ENCODE measurements at regions not wholly inside any gene's neighbourhood (a gene's known extent, or its start where the extent isn't known, plus 50 kb on each side); places are given as distances from the start of the nearest gene placed in this dataset.
"Not testable (repeated sequence)": the region's sequence is repeated elsewhere in the genome, so short reads cannot be mapped to it uniquely, and the experiment has no call there.

DNA sequence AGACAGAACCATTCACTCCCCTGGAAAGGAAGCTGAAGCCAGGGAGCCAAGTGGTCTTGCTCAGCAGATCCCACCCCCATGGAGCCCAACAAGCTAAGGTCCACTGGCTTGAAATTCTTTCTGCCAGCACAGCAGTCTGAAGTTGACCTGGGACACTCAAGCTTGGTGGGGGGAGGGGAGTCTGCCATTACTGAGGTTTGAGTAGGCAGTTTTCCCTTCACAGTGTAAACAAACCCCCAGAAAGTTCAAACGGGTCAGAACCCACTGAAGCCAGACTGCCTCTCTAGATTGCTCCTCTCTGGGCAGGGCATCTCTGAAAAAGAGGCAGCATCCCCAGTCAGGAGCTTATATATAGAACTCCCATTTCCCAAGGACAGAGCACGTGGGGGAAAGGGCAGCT, 72.8 kb upstream of the NECTIN3 start:
- ATAC-seq; H3K4me2 ChIP-seq (ENCODE audit: insufficient read depth, low read length); H4K20me1 ChIP-seq (replicated peaks; ENCODE audit: control insufficient read depth, insufficient read depth, low read length); H3K9me1 ChIP-seq (ENCODE audit: control insufficient read depth, insufficient read depth, low read length); H3K9me3 ChIP-seq (replicated peaks; ENCODE audit: control insufficient read depth, insufficient read depth, low read depth, low read length); intact Hi-C loops (cut with micrococcal nuclease); BruUV-seq (replicated peaks); in situ Hi-C loops (cut with MboI); FAIRE-seq; CTCF ChIA-PET (ENCODE audit: low intra/inter-chr PET ratio); H3K4me1 ChIP-seq (replicated peaks in 1 of 2; ENCODE audit: control insufficient read depth in 2 of 2, insufficient read depth in 2 of 2, low read length in 2 of 2); DNase-seq (ENCODE audit: extremely low read depth in 1 of 4, low spot score in 3 of 4); H3K27me3 ChIP-seq (ENCODE audit: control insufficient read depth in 2 of 2, insufficient read depth in 2 of 2, low read length in 2 of 2); H3K79me2 ChIP-seq (ENCODE audit: control insufficient read depth, insufficient read depth, low read length); H2AFZ ChIP-seq (ENCODE audit: low read depth, low read length); POLR2A ChIA-PET; H3K9ac ChIP-seq (ENCODE audit: insufficient read depth in 1 of 2, low read depth in 2 of 2, low read length in 2 of 2); H3K27ac ChIP-seq (ENCODE audit: extremely low read depth, low read depth, low read length); H3K36me3 ChIP-seq (ENCODE audit: control insufficient read depth, insufficient read depth, low read length); H3K4me3 ChIP-seq: not testable (repeated sequence)
- 0% methylated on average over 1 of the region's 2 CpGs for WGBS (ENCODE audit: insufficient coverage, low coverage, missing lambda C conversion rate)

- H3K27me3 ChIP-seq (ENCODE audit: control insufficient read depth in 2 of 2, insufficient read depth in 2 of 2, low read length in 2 of 2); ATAC-seq; DNase-seq (ENCODE audit: extremely low read depth in 1 of 4, low spot score in 3 of 4); H3K9me3 ChIP-seq (replicated peaks; ENCODE audit: control insufficient read depth, insufficient read depth, low read depth, low read length); H3K27ac ChIP-seq (ENCODE audit: extremely low read depth, low read depth, low read length); H3K9ac ChIP-seq (ENCODE audit: insufficient read depth in 1 of 2, low read depth in 2 of 2, low read length in 2 of 2); CTCF ChIA-PET (ENCODE audit: low intra/inter-chr PET ratio); H3K4me2 ChIP-seq (ENCODE audit: insufficient read depth, low read length); H3K79me2 ChIP-seq (ENCODE audit: control insufficient read depth, insufficient read depth, low read length); FAIRE-seq; H4K20me1 ChIP-seq (replicated peaks; ENCODE audit: control insufficient read depth, insufficient read depth, low read length); H3K4me1 ChIP-seq (replicated peaks in 1 of 2; ENCODE audit: control insufficient read depth in 2 of 2, insufficient read depth in 2 of 2, low read length in 2 of 2); intact Hi-C loops (cut with micrococcal nuclease); POLR2A ChIA-PET; H3K9me1 ChIP-seq (ENCODE audit: control insufficient read depth, insufficient read depth, low read length); H2AFZ ChIP-seq (ENCODE audit: low read depth, low read length); in situ Hi-C loops (cut with MboI); H3K4me3 ChIP-seq; H3K36me3 ChIP-seq (ENCODE audit: control insufficient read depth, insufficient read depth, low read length); BruUV-seq (replicated peaks): not testable (repeated sequence)
- WGBS (ENCODE audit: insufficient coverage, low coverage, missing lambda C conversion rate) = 0% methylated on average over 1 of the region's 4 CpGs
These were observed 65.1 kb upstream of the NECTIN3 start for GRCh38 chr3:111006485-111006884.

Measured in K562 (cell line).